ENCODE measurements at regions not wholly inside any gene's neighbourhood (a gene's known extent, or its start where the extent isn't known, plus 50 kb on each side); places are given as distances from the start of the nearest gene placed in this dataset.

- Mint-ChIP-seq H3K9me3 (no peaks in the 10 kb centered on the region), H3K4me1 (ENCODE audit: low read depth) (peaks cover 14% of the 10 kb centered on the region), H3K27ac (no peak overlapping the region), H3K4me3 (no peak overlapping the region), H3K36me3 (ENCODE audit: low read depth) (no peaks in the 10 kb centered on the region), H3K27me3 (peaks cover 22% of the 10 kb centered on the region)
- ChIA-PET POLR2A (no interaction called here), CTCF (interaction anchor here (0.6 kb wide), 1 partner anchor 13 kb away, joined by 3 read pairs; no protein-coding TSS in a partner anchor)
- Histone ChIP-seq H3K4me3 (ENCODE audit: low read length) (no peak overlapping the region), H3K36me3 (ENCODE audit: insufficient read depth, low read length) (no peaks in the 10 kb centered on the region), H3K27me3 (ENCODE audit: control insufficient read depth in 1 of 2, insufficient read depth in 2 of 2, low read length in 2 of 2) (peaks cover 0 to 14% of the 10 kb centered on the region in 2 experiments), H3K27ac (ENCODE audit: low read depth in 1 of 2, low read length in 2 of 2) (no peak overlapping the region), H3K4me1 (ENCODE audit: insufficient read depth, low read length) (peaks cover 13% of the 10 kb centered on the region), H3K9me3 (ENCODE audit: control insufficient read depth in 1 of 2, insufficient read depth in 1 of 2, low read length in 2 of 2) (peaks cover 0 to 14% of the 10 kb centered on the region in 2 experiments)
- DNase-seq (no peak), ATAC-seq (ENCODE audit: poor library complexity) (no peak)
- TF ChIP-seq, protein P1, sequence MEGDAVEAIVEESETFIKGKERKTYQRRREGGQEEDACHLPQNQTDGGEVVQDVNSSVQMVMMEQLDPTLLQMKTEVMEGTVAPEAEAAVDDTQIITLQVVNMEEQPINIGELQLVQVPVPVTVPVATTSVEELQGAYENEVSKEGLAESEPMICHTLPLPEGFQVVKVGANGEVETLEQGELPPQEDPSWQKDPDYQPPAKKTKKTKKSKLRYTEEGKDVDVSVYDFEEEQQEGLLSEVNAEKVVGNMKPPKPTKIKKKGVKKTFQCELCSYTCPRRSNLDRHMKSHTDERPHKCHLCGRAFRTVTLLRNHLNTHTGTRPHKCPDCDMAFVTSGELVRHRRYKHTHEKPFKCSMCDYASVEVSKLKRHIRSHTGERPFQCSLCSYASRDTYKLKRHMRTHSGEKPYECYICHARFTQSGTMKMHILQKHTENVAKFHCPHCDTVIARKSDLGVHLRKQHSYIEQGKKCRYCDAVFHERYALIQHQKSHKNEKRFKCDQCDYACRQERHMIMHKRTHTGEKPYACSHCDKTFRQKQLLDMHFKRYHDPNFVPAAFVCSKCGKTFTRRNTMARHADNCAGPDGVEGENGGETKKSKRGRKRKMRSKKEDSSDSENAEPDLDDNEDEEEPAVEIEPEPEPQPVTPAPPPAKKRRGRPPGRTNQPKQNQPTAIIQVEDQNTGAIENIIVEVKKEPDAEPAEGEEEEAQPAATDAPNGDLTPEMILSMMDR (IDR thresholded peaks at IDR 0.05) = no peak
- intact Hi-C loops (cut with DNase I, micrococcal nuclease) = no loop called here
Observed at GRCh38 chr10:2948127-2948854, 119.1 kb upstream of the PFKP start.

DNA sequence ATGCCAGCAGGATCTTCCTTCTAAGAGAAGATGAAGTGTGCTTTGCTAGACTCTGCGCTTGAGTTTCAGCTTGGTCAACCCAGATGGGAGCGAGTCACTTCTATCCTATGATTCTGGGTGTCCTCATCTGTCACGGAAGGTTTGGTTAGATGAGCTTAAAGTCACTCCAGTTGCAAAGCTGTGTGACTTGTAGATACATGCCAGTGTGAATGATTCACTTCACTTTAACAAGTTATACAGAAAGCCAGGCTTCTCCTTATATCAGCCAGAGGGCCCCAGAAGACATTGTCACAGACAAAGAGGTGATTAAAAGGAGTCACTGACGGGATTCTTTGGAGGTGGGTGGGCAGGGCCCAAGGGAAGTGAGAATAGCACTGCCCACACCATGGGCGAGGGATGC is 122.6 kb upstream of the PFKP start:
- H3K27me3 Mint-ChIP-seq = peaks cover 41% of the 10 kb centered on the region
- H3K9me3 ChIP-seq (ENCODE audit: control insufficient read depth in 1 of 2, insufficient read depth in 1 of 2, low read length in 2 of 2) = peaks cover 0 to 4% of the 10 kb centered on the region in 2 experiments
- no peak overlapping the region for H3K4me3 ChIP-seq (ENCODE audit: low read length)
- H3K27me3 ChIP-seq (ENCODE audit: control insufficient read depth in 1 of 2, insufficient read depth in 2 of 2, low read length in 2 of 2) = peaks cover 0 to 4% of the 10 kb centered on the region in 2 experiments
- TF ChIP-seq, protein P1 (IDR thresholded peaks at IDR 0.05) = no peak
- H3K27ac Mint-ChIP-seq = no peak overlapping the region
- intact Hi-C loops (cut with DNase I, micrococcal nuclease) = no loop called here
- ChIA-PET CTCF (no interaction called here), POLR2A (no interaction called here)
- no peaks in the 10 kb centered on the region for H3K9me3 Mint-ChIP-seq
- no peaks in the 10 kb centered on the region for H3K36me3 Mint-ChIP-seq (ENCODE audit: low read depth)
- H3K4me1 Mint-ChIP-seq (ENCODE audit: low read depth) = peaks cover 3% of the 10 kb centered on the region
- ATAC-seq (ENCODE audit: poor library complexity) (no peak), DNase-seq (no peak)
- H3K4me1 ChIP-seq (ENCODE audit: insufficient read depth, low read length) = peaks cover 1% of the 10 kb centered on the region
- no peaks in the 10 kb centered on the region for H3K36me3 ChIP-seq (ENCODE audit: insufficient read depth, low read length)
- H3K27ac ChIP-seq (ENCODE audit: low read depth in 1 of 2, low read length in 2 of 2) = no peak overlapping the region
- no peak overlapping the region for H3K4me3 Mint-ChIP-seq

DNA sequence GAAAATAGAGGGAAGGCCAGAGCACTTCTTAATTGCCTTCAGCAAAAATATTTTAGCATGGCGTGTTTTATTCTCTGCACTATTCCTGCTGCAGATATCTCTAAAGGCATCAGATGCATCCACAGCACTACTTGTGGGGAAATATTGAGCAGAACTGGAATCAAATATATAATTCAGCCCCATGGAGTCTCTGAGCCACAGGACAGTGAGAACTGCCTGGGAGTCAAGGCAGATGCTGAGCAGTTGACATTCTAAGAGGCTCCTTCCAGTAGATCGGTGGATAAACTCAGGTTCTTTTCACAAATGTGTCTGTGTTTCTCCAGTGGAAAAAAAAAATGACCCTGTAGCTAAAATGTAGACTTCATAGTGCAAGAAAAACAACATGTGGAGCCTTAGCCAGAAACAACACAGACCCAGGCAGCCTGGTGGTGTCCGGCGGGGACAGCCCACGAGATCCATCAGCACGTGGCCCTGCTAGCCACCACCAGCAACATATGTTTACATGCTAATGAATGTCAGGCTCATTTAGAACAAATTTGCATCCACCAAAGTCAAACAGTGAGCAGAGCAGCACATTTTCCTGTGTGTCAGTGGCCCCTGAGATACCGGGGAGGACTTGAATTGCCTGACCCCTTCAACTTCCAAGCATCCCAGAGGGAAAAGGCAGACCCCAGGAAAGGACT is 123.3 kb upstream of the PFKP start:
- intact Hi-C loops (cut with DNase I, micrococcal nuclease) = no loop called here
- POLR2A ChIA-PET = no interaction called here
- Mint-ChIP-seq H3K4me3 (no peak overlapping the region), H3K36me3 (ENCODE audit: low read depth) (no peaks in the 10 kb centered on the region), H3K27ac (no peak overlapping the region), H3K4me1 (ENCODE audit: low read depth) (no peaks in the 10 kb centered on the region), H3K27me3 (peaks cover 41% of the 10 kb centered on the region), H3K9me3 (no peaks in the 10 kb centered on the region)
- TF ChIP-seq, protein P1 (IDR thresholded peaks at IDR 0.05) = no peak
- CTCF ChIA-PET = no interaction called here
- Histone ChIP-seq H3K27me3 (ENCODE audit: control insufficient read depth in 1 of 2, insufficient read depth in 2 of 2, low read length in 2 of 2) (no peaks in the 10 kb centered on the region), H3K4me3 (ENCODE audit: low read length) (no peak overlapping the region), H3K9me3 (ENCODE audit: control insufficient read depth in 1 of 2, insufficient read depth in 1 of 2, low read length in 2 of 2) (peaks cover 0 to 4% of the 10 kb centered on the region in 2 experiments), H3K4me1 (ENCODE audit: insufficient read depth, low read length) (no peaks in the 10 kb centered on the region), H3K27ac (ENCODE audit: low read depth in 1 of 2, low read length in 2 of 2) (no peak overlapping the region), H3K36me3 (ENCODE audit: insufficient read depth, low read length) (no peaks in the 10 kb centered on the region)
- DNase-seq (no peak), ATAC-seq (ENCODE audit: poor library complexity) (no peak)
